Upper lobe of left lung (tissue), 4 donors: ENCODE measurements at regions not wholly inside any gene's neighbourhood (a gene's known extent, or its start where the extent isn't known, plus 50 kb on each side); places are given as distances from the start of the nearest gene placed in this dataset.

Experiments used
- CTCF ChIP-seq, 6 experiments: fragments of 450-650 bp in 4 of 6; fragments of 200-600 bp in 2 of 6; sonication (generic) in 2 of 6; IDR thresholded peaks; one replicate each; pipeline ENCODE4 v1.5.1; 2016 to 2019; ENCODE audit warnings: antibody characterized with exemption in 6 of 6
- EP300 ChIP-seq, 4 donors: sonication (generic); formaldehyde crosslinking; IDR thresholded peaks; one replicate each; pipeline ENCODE4 v1.5.1; 2017; ENCODE audit warnings: antibody characterized with exemption in 4 of 4, control low read depth in 2 of 4
- POLR2A ChIP-seq, 4 donors: fragments of 450-650 bp; IDR thresholded peaks; one replicate each; pipeline ENCODE4 v1.5.1; 2016 to 2017; ENCODE audit warnings: antibody characterized with exemption in 4 of 4, mild to moderate bottlenecking in 2 of 4
- POLR2AphosphoS5 ChIP-seq, 2 donors: sonication (generic); formaldehyde crosslinking; IDR thresholded peaks; one replicate each; pipeline ENCODE4 v1.5.1; 2017; ENCODE audit warnings: antibody characterized with exemption in 2 of 2

- TF ChIP-seq CTCF (IDR thresholded peaks at IDR 0.05) (no peak), POLR2A (IDR thresholded peaks at IDR 0.05) (no peak), EP300 (IDR thresholded peaks at IDR 0.05) (no peak), POLR2AphosphoS5 (IDR thresholded peaks at IDR 0.05) (no peak)
Measured at GRCh38 chr5:116844015-116844414, 269.4 kb upstream of the SEMA6A start.
